HEK293T (cell line): ENCODE measurements at regions not wholly inside any gene's neighbourhood (a gene's known extent, or its start where the extent isn't known, plus 50 kb on each side); places are given as distances from the start of the nearest gene placed in this dataset.

Experiments used
- CTCF ChIA-PET: fragments of 350-600 bp; formaldehyde crosslinking; extraction: SDS; loops from one replicate; lab custom pipeline; 2021; ENCODE audit warnings: antibody characterized with exemption, inconsistent platforms; lab: Yijun Ruan, JAX
- POLR2A ChIA-PET: fragments of 350-600 bp; formaldehyde crosslinking; extraction: SDS; loops from one replicate; lab custom pipeline; 2020; ENCODE audit warnings: antibody characterized with exemption, inconsistent platforms; lab: Yijun Ruan, JAX
- DNase-seq: peaks from one replicate; pipeline ENCODE4 v3.0.0; 2012; ENCODE audit warnings: mixed read lengths; ENCODE audit errors: extremely low spot score
- ARNT ChIP-seq: fragments of 450-650 bp; IDR thresholded peaks from 2 replicates; pipeline ENCODE4 v1.6.1; 2017; ENCODE audit warnings: mild to moderate bottlenecking
- BHLHE40 ChIP-seq: fragments of 450-650 bp; IDR thresholded peaks from 2 replicates; pipeline ENCODE4 v1.6.1; 2016; ENCODE audit warnings: mild to moderate bottlenecking, moderate library complexity, borderline replicate concordance
- CTBP1 ChIP-seq: fragments of 450-650 bp; IDR thresholded peaks from 2 replicates; pipeline ENCODE4 v1.6.1; 2016; ENCODE audit warnings: borderline replicate concordance
- ELF4 ChIP-seq: fragments of 450-650 bp; IDR thresholded peaks from 2 replicates; pipeline ENCODE4 v1.6.1; 2017; ENCODE audit warnings: antibody characterized with exemption
- FOXA1 ChIP-seq: fragments of 450-650 bp; IDR thresholded peaks from 2 replicates; pipeline ENCODE4 v1.6.1; 2016; ENCODE audit warnings: mild to moderate bottlenecking
- FOXK2 ChIP-seq: fragments of 450-650 bp; IDR thresholded peaks from 2 replicates; pipeline ENCODE4 v1.6.1; 2016; ENCODE audit warnings: mild to moderate bottlenecking
- FOXM1 ChIP-seq: fragments of 450-650 bp; IDR thresholded peaks from 2 replicates; pipeline ENCODE4 v1.6.1; 2017; ENCODE audit warnings: mild to moderate bottlenecking, borderline replicate concordance
- HDGF ChIP-seq: fragments of 450-650 bp; IDR thresholded peaks from 2 replicates; pipeline ENCODE4 v1.6.1; 2017; ENCODE audit warnings: antibody characterized with exemption, borderline replicate concordance
- L3MBTL2 ChIP-seq: fragments of 450-650 bp; conservative IDR thresholded peaks from 2 replicates; pipeline ENCODE4 v1.6.1; 2016; ENCODE audit warnings: mild to moderate bottlenecking
- LEF1 ChIP-seq: fragments of 450-650 bp; IDR thresholded peaks from 2 replicates; pipeline ENCODE4 v1.6.1; 2017; ENCODE audit warnings: mild to moderate bottlenecking, borderline replicate concordance
- NFRKB ChIP-seq: fragments of 450-650 bp; IDR thresholded peaks from 2 replicates; pipeline ENCODE4 v1.6.1; 2016; ENCODE audit warnings: mild to moderate bottlenecking, moderate library complexity
- SP1 ChIP-seq: fragments of 450-650 bp; IDR thresholded peaks from 2 replicates; pipeline ENCODE4 v1.6.1; 2017
- SUZ12 ChIP-seq: fragments of 450-650 bp; IDR thresholded peaks from 2 replicates; pipeline ENCODE4 v1.6.1; 2016; ENCODE audit warnings: mild to moderate bottlenecking
- TARDBP ChIP-seq: fragments of 450-650 bp; IDR thresholded peaks from 2 replicates; pipeline ENCODE4 v1.6.1; 2016
- ZNF384 ChIP-seq: fragments of 450-650 bp; IDR thresholded peaks from 2 replicates; pipeline ENCODE4 v1.6.1; 2016
- TF ChIP-seq, protein P1 (sequence below): fragments of 450-650 bp; IDR thresholded peaks from 2 replicates; pipeline ENCODE4 v1.6.1; 2016

DNA sequence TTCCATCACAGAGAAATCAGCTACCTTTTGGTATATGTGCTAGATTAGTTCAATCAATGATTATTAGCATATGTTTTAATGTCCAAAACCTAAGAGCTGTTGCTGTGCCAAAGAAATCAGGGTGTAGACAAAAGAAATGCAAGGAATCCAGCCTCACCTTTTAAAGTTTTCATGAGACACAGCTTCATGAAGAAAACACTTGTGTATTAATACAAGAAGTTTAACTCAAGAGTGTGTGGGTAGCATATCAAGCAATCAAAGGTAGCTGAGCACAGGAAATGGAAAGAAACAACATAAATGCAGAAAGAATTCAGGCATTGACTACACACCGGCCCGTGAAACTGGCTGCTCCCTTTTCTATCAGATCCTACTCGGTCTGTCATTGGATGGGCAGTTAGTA lies 76.0 kb upstream of the CAV2 start:
- ChIA-PET POLR2A (no interaction called here), CTCF (no interaction called here)
- TF ChIP-seq, protein P1, sequence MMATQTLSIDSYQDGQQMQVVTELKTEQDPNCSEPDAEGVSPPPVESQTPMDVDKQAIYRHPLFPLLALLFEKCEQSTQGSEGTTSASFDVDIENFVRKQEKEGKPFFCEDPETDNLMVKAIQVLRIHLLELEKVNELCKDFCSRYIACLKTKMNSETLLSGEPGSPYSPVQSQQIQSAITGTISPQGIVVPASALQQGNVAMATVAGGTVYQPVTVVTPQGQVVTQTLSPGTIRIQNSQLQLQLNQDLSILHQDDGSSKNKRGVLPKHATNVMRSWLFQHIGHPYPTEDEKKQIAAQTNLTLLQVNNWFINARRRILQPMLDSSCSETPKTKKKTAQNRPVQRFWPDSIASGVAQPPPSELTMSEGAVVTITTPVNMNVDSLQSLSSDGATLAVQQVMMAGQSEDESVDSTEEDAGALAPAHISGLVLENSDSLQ: no peak
- no peak for TF ChIP-seq ELF4
- no peak for TF ChIP-seq FOXA1
- TF ChIP-seq FOXK2: no peak
- DNase-seq: no peak

DNA sequence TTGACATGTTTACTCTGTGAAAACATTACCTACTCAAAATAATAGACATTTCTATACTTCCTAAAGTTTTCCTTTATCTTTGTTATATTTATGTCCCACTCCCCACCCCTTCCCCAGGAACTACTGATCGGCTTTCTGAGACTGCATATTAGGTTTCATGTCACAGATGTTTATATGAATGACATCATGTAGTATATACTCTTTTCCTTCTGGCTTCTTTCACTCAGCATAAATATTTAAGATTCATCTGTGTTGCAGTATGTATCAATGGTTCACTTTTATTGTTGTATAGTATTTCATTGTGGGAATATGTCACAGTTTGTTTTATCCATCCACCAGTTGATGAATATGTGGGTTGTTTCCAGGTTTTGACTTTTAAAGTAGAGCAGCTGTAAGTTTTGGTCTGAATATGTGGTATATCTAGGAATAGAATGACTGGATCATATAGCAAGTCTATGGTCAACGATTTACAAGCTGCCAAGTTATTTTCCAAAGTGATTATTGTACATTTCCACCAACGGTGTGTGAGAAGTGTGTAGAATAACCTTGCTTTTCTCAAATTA lies 73.8 kb upstream of the CAV2 start:
- TF ChIP-seq FOXM1 (no peak), SUZ12 (no peak), L3MBTL2 (no peak), FOXK2 (no peak)
- TF ChIP-seq, protein P1: 0 out of 2 replicates have a peak, but pooled peaks have one; percentile 4
- CTCF ChIA-PET: no interaction called here
- DNase-seq: no peak
- POLR2A ChIA-PET: interaction anchor here (1.8 kb wide), 1 partner anchor 100 kb away, joined by 6 read pairs; no protein-coding TSS in a partner anchor

DNA sequence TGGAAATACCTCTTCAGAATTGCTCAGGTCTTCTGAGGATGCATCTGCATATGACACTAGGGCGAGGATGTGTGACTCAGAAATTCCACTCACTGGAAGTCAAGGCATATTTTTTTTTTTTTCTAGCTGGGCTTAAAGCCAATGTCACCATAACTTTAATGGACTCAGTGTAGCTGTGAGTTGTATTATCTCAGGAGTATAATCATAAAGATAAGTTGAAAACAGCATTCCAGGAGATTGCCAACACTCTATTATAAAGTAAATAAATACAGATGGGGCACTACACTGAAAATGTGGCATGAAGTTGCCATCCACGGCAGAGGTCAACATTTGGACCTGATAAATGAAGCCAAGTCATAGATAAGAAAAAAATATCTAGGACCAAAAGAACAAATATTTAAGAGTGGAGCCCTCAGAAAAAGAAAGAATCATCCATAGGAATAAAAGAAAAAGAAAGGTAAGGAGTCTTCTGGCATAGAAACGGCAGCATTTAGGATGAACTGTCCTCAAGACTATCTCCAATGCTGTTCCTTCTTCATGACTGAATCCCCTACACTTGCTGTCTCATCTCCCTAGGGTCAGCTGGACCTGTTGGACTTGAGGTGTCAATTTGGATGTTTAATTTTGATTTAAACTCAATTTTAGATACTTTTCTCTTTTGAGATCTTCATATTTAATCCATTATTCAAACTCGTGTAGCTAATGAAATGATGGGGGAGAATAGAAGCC lies 72.9 kb upstream of the CAV2 start:
- POLR2A ChIA-PET: interaction anchor here (1.8 kb wide), 1 partner anchor 100 kb away, joined by 6 read pairs; no protein-coding TSS in a partner anchor
- TF ChIP-seq HDGF: no peak
- TF ChIP-seq FOXK2: no peak
- TF ChIP-seq BHLHE40: no peak
- TF ChIP-seq ARNT: no peak
- TF ChIP-seq ZNF384: peak; percentile 92
- no peak for TF ChIP-seq CTBP1
- TF ChIP-seq SUZ12: no peak
- no peak for TF ChIP-seq FOXA1
- DNase-seq: peak; percentile 18
- CTCF ChIA-PET: no interaction called here

DNA sequence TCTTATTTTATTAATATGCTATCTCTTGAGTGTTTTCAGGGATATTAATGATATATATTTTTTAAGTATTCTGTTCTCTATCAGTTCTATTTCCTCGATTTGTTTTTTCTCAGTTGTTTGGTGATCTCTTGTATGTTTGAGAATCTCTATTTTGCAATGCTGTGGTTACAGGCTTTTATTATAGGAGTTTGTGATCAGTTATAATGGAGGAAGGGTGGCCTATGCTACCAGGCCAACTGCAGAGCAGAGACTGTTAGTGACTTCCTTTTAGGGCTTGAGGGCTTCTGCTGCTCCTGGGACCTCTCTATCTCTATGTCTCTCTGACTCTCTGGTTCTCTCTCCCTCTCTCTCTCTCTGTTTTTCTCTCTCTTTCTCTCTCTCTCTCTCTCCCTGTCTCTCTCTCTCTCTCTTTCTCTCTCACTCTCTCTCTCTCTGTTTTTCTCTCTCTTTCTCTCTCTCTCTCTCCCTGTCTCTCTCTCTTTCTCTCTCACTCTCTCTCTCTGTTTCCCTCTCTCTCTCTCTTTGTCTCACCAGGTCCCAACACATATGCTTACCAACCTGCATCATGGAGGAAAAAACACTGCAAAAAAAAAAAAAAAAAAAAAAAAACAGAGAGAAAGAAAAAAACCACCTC lies 69.4 kb upstream of the CAV2 start:
- TF ChIP-seq L3MBTL2 (no peak), ARNT (no peak), CTBP1 (no peak)
- CTCF ChIA-PET: interaction anchor here (0.7 kb wide), 1 partner anchor 383 kb away, joined by 7 read pairs; no protein-coding TSS in a partner anchor
- no peak for DNase-seq
- POLR2A ChIA-PET: no interaction called here

DNA sequence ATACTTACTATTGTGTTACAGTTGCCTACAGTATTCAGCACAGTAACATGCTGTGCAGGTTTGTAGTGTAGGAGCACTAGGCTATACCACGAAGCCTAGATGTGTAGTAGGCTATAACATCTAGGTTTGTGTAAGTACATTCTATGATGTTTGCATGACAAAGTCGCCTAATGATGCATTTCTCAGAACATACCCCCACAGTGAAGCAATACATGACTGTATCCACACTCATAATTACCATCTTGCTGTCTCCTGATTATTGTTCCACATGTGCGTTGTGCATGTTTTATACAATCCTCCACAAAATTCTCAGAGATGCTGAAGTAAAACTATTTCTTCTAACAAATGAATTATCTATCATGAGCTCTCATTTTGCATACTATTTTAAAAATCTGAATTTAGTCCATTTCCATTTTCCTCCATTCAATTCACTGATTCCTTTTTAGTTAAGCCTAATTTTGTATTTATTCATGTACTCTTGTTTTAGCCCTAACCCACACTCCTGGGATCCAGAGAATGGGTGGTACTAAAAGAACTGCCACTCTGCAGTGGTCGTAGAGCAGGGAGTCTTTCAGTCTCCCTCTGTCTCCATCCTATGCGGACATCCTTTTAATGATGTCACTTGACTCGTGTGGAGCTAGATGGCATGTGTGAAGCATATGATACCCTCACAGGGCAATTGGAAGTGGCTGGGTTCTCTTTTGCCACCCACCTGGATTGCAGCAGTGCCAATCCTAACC lies 67.6 kb upstream of the CAV2 start:
- DNase-seq: no peak
- TF ChIP-seq, protein P1: no peak
- TF ChIP-seq TARDBP: no peak
- TF ChIP-seq SUZ12: no peak
- no peak for TF ChIP-seq FOXM1
- TF ChIP-seq ARNT: no peak
- TF ChIP-seq FOXA1: no peak
- TF ChIP-seq L3MBTL2: no peak
- TF ChIP-seq ZNF384: no peak
- no peak for TF ChIP-seq NFRKB
- no peak for TF ChIP-seq SP1
- no peak for TF ChIP-seq HDGF
- POLR2A ChIA-PET: interaction anchor here (1.3 kb wide), 1 partner anchor 95 kb away, joined by 3 read pairs; no protein-coding TSS in a partner anchor
- CTCF ChIA-PET: interaction anchor here (0.6 kb wide), 1 partner anchor 62 kb away, joined by 3 read pairs; no protein-coding TSS in a partner anchor

DNA sequence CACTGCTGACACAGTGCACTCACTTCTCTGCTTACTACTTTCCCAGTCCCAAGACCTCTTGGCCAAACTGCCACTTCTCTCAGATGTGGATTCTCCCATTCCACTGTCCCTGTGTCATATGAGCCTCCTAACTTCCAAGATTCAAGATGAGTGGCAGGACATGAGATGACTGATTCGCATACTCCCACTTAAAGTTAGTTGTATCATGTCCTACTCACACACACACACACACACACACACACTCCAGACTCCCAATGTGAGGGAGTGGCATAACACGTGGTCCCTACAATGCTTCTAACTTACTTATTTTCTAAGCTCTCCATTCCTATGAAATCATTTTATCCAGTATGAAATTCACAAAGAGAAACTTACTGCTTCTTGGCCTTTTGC lies 67.0 kb upstream of the CAV2 start:
- TF ChIP-seq ZNF384 (no peak), BHLHE40 (no peak), TARDBP (no peak), CTBP1 (no peak), NFRKB (no peak), FOXA1 (no peak), ARNT (no peak), LEF1 (no peak), L3MBTL2 (no peak), SUZ12 (no peak), FOXK2 (no peak), HDGF (no peak), FOXM1 (no peak)
- TF ChIP-seq, protein P1: no peak
- POLR2A ChIA-PET: interaction anchor here (1.3 kb wide), 1 partner anchor 94 kb away, joined by 3 read pairs; no protein-coding TSS in a partner anchor
- no peak for DNase-seq
- CTCF ChIA-PET: interaction anchor here (0.6 kb wide), 1 partner anchor 62 kb away, joined by 3 read pairs; no protein-coding TSS in a partner anchor
